Body of pancreas (tissue), 4 donors: ENCODE measurements at regions not wholly inside any gene's neighbourhood (a gene's known extent, or its start where the extent isn't known, plus 50 kb on each side); places are given as distances from the start of the nearest gene placed in this dataset.

Experiments used
- CTCF ChIP-seq, 7 experiments: fragments of 450-650 bp in 4 of 7; fragments of 200-600 bp in 3 of 7; sonication (generic) in 3 of 7; IDR thresholded peaks; one replicate each; pipeline ENCODE4 v1.5.1; 2016 to 2019; ENCODE audit warnings: antibody characterized with exemption in 7 of 7
- POLR2A ChIP-seq, 3 donors: fragments of 450-650 bp; IDR thresholded peaks; one replicate each; pipeline ENCODE4 v1.6.1; 2016; ENCODE audit warnings: antibody characterized with exemption in 3 of 3, mild to moderate bottlenecking in 2 of 3

- TF ChIP-seq CTCF (IDR thresholded peaks at IDR 0.05) (no peak), POLR2A (IDR thresholded peaks at IDR 0.05) (no peak)
These were observed 76.9 kb upstream of the GPM6B start for GRCh38 chrX:13893826-13894225.
